ENCODE measurements at regions not wholly inside any gene's neighbourhood (a gene's known extent, or its start where the extent isn't known, plus 50 kb on each side); places are given as distances from the start of the nearest gene placed in this dataset.

DNA sequence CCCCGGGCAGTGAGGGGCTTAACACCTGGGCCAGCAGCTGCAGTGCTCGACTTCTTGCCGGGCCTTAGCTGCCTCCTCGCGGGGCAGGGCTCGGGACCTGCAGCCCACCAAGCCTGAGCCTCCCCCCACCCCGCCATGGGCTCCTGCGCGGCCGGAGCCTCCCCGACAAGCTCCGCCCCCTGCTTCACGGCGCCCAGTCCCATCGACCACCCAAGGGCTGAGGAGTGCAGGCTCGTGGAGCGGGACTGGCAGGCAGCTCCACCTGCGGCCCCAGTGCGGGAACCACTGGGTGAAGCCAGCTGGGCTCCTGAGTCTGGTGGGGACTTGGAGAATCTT, 67.8 kb upstream of the NR5A2 start:
- TF ChIP-seq, protein P1, sequence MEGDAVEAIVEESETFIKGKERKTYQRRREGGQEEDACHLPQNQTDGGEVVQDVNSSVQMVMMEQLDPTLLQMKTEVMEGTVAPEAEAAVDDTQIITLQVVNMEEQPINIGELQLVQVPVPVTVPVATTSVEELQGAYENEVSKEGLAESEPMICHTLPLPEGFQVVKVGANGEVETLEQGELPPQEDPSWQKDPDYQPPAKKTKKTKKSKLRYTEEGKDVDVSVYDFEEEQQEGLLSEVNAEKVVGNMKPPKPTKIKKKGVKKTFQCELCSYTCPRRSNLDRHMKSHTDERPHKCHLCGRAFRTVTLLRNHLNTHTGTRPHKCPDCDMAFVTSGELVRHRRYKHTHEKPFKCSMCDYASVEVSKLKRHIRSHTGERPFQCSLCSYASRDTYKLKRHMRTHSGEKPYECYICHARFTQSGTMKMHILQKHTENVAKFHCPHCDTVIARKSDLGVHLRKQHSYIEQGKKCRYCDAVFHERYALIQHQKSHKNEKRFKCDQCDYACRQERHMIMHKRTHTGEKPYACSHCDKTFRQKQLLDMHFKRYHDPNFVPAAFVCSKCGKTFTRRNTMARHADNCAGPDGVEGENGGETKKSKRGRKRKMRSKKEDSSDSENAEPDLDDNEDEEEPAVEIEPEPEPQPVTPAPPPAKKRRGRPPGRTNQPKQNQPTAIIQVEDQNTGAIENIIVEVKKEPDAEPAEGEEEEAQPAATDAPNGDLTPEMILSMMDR (IDR thresholded peaks at IDR 0.05), result no peak
- TF ChIP-seq EZH2 (IDR thresholded peaks at IDR 0.05), result no peak

Measured in neural progenitor cell (in vitro differentiated cells).